ENCODE measurements at regions not wholly inside any gene's neighbourhood (a gene's known extent, or its start where the extent isn't known, plus 50 kb on each side); places are given as distances from the start of the nearest gene placed in this dataset.
A peak's percentile ranks its signal among the peaks of the same experiment; 100 is the strongest.

- H3K4me1 ChIP-seq (ENCODE audit: control insufficient read depth, insufficient read depth, low read length, poor library complexity, severe bottlenecking) = no peaks in the 10 kb centered on the region
- DNase-seq (no peak), ATAC-seq (ENCODE audit: low read depth in 2 of 2) (no peak)
- H3K4me3 ChIP-seq (ENCODE audit: low read depth, low read length) = no peak overlapping the region
- no peaks in the 10 kb centered on the region for H3K9me3 ChIP-seq (ENCODE audit: control insufficient read depth in 2 of 2, low read length in 2 of 2)
- Mint-ChIP-seq H3K27ac (no peak overlapping the region), H3K4me3 (no peak overlapping the region), H3K4me1 (peaks cover 0 to 4% (median 0%) of the 10 kb centered on the region in 4 donors), H3K27me3 (no peaks in the 10 kb centered on the region), H3K36me3 (no peaks in the 10 kb centered on the region), H3K9me3 (peaks cover 0 to 4% (median 2%) of the 10 kb centered on the region in 7 donors)
- H3K27me3 ChIP-seq (ENCODE audit: control insufficient read depth, insufficient read depth, low read length) = no peaks in the 10 kb centered on the region
- no peak overlapping the region for H3K27ac ChIP-seq (ENCODE audit: insufficient read depth, low read length, poor library complexity, severe bottlenecking)
- no peaks in the 10 kb centered on the region for H3K36me3 ChIP-seq (ENCODE audit: control insufficient read depth, insufficient read depth, low read length)
Observed at GRCh38 chr17:11077673-11078072, 163.3 kb upstream of the SHISA6 start.

- no peak for DNase-seq
- Histone ChIP-seq H3K27ac (ENCODE audit: insufficient read depth, low read length, poor library complexity, severe bottlenecking) (no peak overlapping the region), H3K36me3 (ENCODE audit: control insufficient read depth, insufficient read depth, low read length) (no peaks in the 10 kb centered on the region), H3K27me3 (ENCODE audit: control insufficient read depth, insufficient read depth, low read length) (no peaks in the 10 kb centered on the region), H3K4me1 (ENCODE audit: control insufficient read depth, insufficient read depth, low read length, poor library complexity, severe bottlenecking) (no peaks in the 10 kb centered on the region), H3K4me3 (ENCODE audit: low read depth, low read length) (no peak overlapping the region), H3K9me3 (ENCODE audit: control insufficient read depth in 2 of 2, low read length in 2 of 2) (no peaks in the 10 kb centered on the region)
- ATAC-seq (ENCODE audit: low read depth in 2 of 2) = no peak
- Mint-ChIP-seq H3K27ac (no peak overlapping the region), H3K4me1 (peaks cover 0 to 4% (median 0%) of the 10 kb centered on the region in 4 donors), H3K36me3 (no peaks in the 10 kb centered on the region), H3K9me3 (peaks cover 3 to 21% (median 6%) of the 10 kb centered on the region in 7 donors), H3K4me3 (no peak overlapping the region), H3K27me3 (no peaks in the 10 kb centered on the region)
Observed at GRCh38 chr17:11074451-11074850, 166.6 kb upstream of the SHISA6 start.

DNA sequence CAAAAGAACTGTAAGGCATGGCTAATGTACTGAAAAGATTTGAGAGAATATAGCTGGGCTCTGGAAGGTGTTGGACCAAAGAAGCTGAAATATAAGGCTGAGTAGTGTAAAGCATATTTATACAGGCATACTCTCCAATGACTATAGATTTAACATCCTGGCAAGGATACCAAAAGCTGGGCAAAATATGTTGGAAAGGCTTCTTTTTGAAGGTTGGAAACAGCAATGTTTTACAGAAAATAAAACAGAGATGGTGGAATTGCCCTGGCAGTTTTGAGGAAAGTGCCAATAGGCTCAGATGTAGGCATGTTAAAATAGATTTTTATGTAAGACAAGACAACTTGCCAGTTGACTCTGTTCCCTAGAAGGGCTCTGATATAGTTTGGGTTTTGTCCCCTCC, 184.1 kb upstream of the SHISA6 start:
- Mint-ChIP-seq H3K4me3 (no peak overlapping the region), H3K4me1 (no peaks in the 10 kb centered on the region), H3K9me3 (peaks cover 2 to 12% (median 6%) of the 10 kb centered on the region in 7 donors), H3K36me3 (no peaks in the 10 kb centered on the region), H3K27ac (no peak overlapping the region), H3K27me3 (no peaks in the 10 kb centered on the region)
- H3K27me3 ChIP-seq (ENCODE audit: control insufficient read depth, insufficient read depth, low read length) = no peaks in the 10 kb centered on the region
- ATAC-seq (ENCODE audit: low read depth in 2 of 2) = no peak
- no peak overlapping the region for H3K27ac ChIP-seq (ENCODE audit: insufficient read depth, low read length, poor library complexity, severe bottlenecking)
- DNase-seq = no peak
- H3K9me3 ChIP-seq (ENCODE audit: control insufficient read depth in 2 of 2, low read length in 2 of 2) = no peaks in the 10 kb centered on the region
- no peak overlapping the region for H3K4me3 ChIP-seq (ENCODE audit: low read depth, low read length)
- no peaks in the 10 kb centered on the region for H3K36me3 ChIP-seq (ENCODE audit: control insufficient read depth, insufficient read depth, low read length)
- H3K4me1 ChIP-seq (ENCODE audit: control insufficient read depth, insufficient read depth, low read length, poor library complexity, severe bottlenecking) = no peaks in the 10 kb centered on the region

DNA sequence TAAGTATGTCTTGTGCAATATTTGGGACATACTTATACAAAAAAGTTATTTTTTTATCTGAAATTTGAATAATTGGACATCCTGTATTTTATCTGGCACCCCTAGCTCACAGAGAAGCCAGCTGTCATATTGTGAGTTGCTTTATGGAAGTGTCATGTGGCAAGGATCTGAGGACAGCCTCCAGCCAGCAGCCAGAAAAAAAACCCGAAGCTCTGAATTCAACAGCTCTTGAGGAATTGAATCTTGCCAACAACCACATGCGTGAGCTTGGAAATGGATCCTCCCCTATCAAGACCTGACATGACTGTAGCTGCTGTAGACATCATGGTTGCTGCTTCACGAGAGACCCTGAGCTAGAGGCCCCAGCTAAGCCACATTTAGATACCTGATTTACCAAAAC, 187.2 kb upstream of the SHISA6 start:
- Mint-ChIP-seq H3K36me3 (no peaks in the 10 kb centered on the region), H3K4me1 (no peaks in the 10 kb centered on the region), H3K27ac (no peak overlapping the region), H3K9me3 (peaks cover 2 to 11% (median 6%) of the 10 kb centered on the region in 7 donors), H3K4me3 (no peak overlapping the region), H3K27me3 (no peaks in the 10 kb centered on the region)
- H3K36me3 ChIP-seq (ENCODE audit: control insufficient read depth, insufficient read depth, low read length) = no peaks in the 10 kb centered on the region
- no peaks in the 10 kb centered on the region for H3K9me3 ChIP-seq (ENCODE audit: control insufficient read depth in 2 of 2, low read length in 2 of 2)
- ATAC-seq (ENCODE audit: low read depth in 2 of 2) (no peak), DNase-seq (no peak)
- no peak overlapping the region for H3K27ac ChIP-seq (ENCODE audit: insufficient read depth, low read length, poor library complexity, severe bottlenecking)
- H3K4me3 ChIP-seq (ENCODE audit: low read depth, low read length) = no peak overlapping the region
- H3K27me3 ChIP-seq (ENCODE audit: control insufficient read depth, insufficient read depth, low read length) = no peaks in the 10 kb centered on the region
- no peaks in the 10 kb centered on the region for H3K4me1 ChIP-seq (ENCODE audit: control insufficient read depth, insufficient read depth, low read length, poor library complexity, severe bottlenecking)

- no peak overlapping the region for H3K27ac Mint-ChIP-seq
- Histone ChIP-seq H3K4me3 (ENCODE audit: low read depth, low read length) (no peak overlapping the region), H3K27me3 (ENCODE audit: control insufficient read depth, insufficient read depth, low read length) (no peaks in the 10 kb centered on the region), H3K9me3 (ENCODE audit: control insufficient read depth in 2 of 2, low read length in 2 of 2) (no peaks in the 10 kb centered on the region), H3K27ac (ENCODE audit: insufficient read depth, low read length, poor library complexity, severe bottlenecking) (no peak overlapping the region), H3K36me3 (ENCODE audit: control insufficient read depth, insufficient read depth, low read length) (no peaks in the 10 kb centered on the region), H3K4me1 (ENCODE audit: control insufficient read depth, insufficient read depth, low read length, poor library complexity, severe bottlenecking) (no peaks in the 10 kb centered on the region)
- DNase-seq = no peak
- H3K36me3 Mint-ChIP-seq = no peaks in the 10 kb centered on the region
- no peaks in the 10 kb centered on the region for H3K27me3 Mint-ChIP-seq
- H3K4me3 Mint-ChIP-seq = no peak overlapping the region
- H3K4me1 Mint-ChIP-seq = no peaks in the 10 kb centered on the region
- peaks cover 0 to 11% (median 3%) of the 10 kb centered on the region in 7 donors for H3K9me3 Mint-ChIP-seq
- ATAC-seq (ENCODE audit: low read depth in 2 of 2) = no peak
Observed at GRCh38 chr17:11049539-11049938, 191.5 kb upstream of the SHISA6 start.

DNA sequence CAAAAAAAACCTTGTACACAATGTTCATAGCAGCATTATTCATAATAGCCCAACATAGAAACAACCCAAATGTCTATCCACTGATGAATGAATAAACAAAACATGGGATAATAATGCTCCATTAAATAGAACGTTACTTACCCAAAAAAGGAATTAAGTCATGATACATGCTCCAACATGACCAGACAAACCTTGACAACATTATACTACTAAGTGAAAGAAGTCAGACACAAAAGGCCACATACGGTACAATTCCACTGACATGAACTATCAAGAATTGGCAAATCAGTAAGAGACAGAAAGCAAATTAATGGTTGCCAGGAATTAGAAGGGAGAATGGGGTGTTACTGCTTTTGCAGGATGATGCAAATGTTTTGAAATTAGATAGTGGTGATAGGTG, 193.8 kb upstream of the SHISA6 start:
- Histone ChIP-seq H3K27me3 (ENCODE audit: control insufficient read depth, insufficient read depth, low read length) (no peaks in the 10 kb centered on the region), H3K4me3 (ENCODE audit: low read depth, low read length) (no peak overlapping the region), H3K9me3 (ENCODE audit: control insufficient read depth in 2 of 2, low read length in 2 of 2) (no peaks in the 10 kb centered on the region), H3K4me1 (ENCODE audit: control insufficient read depth, insufficient read depth, low read length, poor library complexity, severe bottlenecking) (no peaks in the 10 kb centered on the region), H3K36me3 (ENCODE audit: control insufficient read depth, insufficient read depth, low read length) (no peaks in the 10 kb centered on the region), H3K27ac (ENCODE audit: insufficient read depth, low read length, poor library complexity, severe bottlenecking) (no peak overlapping the region)
- ATAC-seq (ENCODE audit: low read depth in 2 of 2) = no peak
- peaks cover 0 to 6% (median 2%) of the 10 kb centered on the region in 7 donors for H3K9me3 Mint-ChIP-seq
- H3K27me3 Mint-ChIP-seq = no peaks in the 10 kb centered on the region
- no peak overlapping the region for H3K27ac Mint-ChIP-seq
- no peaks in the 10 kb centered on the region for H3K36me3 Mint-ChIP-seq
- H3K4me1 Mint-ChIP-seq = no peaks in the 10 kb centered on the region
- H3K4me3 Mint-ChIP-seq = no peak overlapping the region
- no peak for DNase-seq

- Mint-ChIP-seq H3K27me3 (no peaks in the 10 kb centered on the region), H3K36me3 (no peaks in the 10 kb centered on the region), H3K27ac (peak overlapping the region in 1 of 3 donors; percentile 15), H3K4me3 (no peak overlapping the region), H3K9me3 (peaks cover 0 to 11% (median 4%) of the 10 kb centered on the region in 7 donors), H3K4me1 (peaks cover 0 to 5% (median 0%) of the 10 kb centered on the region in 4 donors)
- H3K9me3 ChIP-seq (ENCODE audit: control insufficient read depth in 2 of 2, low read length in 2 of 2) = no peaks in the 10 kb centered on the region
- DNase-seq (no peak), ATAC-seq (ENCODE audit: low read depth in 2 of 2) (no peak)
- no peaks in the 10 kb centered on the region for H3K4me1 ChIP-seq (ENCODE audit: control insufficient read depth, insufficient read depth, low read length, poor library complexity, severe bottlenecking)
- no peak overlapping the region for H3K4me3 ChIP-seq (ENCODE audit: low read depth, low read length)
- H3K36me3 ChIP-seq (ENCODE audit: control insufficient read depth, insufficient read depth, low read length) = no peaks in the 10 kb centered on the region
- H3K27me3 ChIP-seq (ENCODE audit: control insufficient read depth, insufficient read depth, low read length) = no peaks in the 10 kb centered on the region
- H3K27ac ChIP-seq (ENCODE audit: insufficient read depth, low read length, poor library complexity, severe bottlenecking) = no peak overlapping the region
Observed at GRCh38 chr17:11039342-11039741, 201.5 kb upstream of the PIRT start.

DNA sequence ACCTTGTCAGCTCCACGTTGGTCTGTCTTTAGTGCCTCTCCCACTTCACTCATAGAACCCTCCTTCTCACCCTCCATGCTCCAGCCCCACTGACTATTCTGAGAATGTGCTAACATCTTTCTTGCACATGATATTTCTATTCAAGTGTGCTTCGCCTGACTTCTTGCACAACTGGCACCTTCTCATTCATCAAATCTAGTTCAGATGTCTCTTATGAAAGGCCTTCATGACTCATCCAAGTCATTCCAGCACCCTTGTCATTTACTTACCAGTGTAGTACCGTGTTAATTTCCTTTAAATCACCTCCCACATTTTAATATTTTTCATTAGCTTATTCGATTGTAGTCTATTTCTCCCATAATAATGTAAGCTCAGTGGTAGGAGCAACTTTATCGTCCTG, 197.8 kb upstream of the PIRT start:
- Histone ChIP-seq H3K4me3 (ENCODE audit: low read depth, low read length) (no peak overlapping the region), H3K9me3 (ENCODE audit: control insufficient read depth in 2 of 2, low read length in 2 of 2) (peaks cover 0 to 5% of the 10 kb centered on the region in 2 experiments), H3K27me3 (ENCODE audit: control insufficient read depth, insufficient read depth, low read length) (no peaks in the 10 kb centered on the region), H3K27ac (ENCODE audit: insufficient read depth, low read length, poor library complexity, severe bottlenecking) (no peak overlapping the region), H3K36me3 (ENCODE audit: control insufficient read depth, insufficient read depth, low read length) (no peaks in the 10 kb centered on the region), H3K4me1 (ENCODE audit: control insufficient read depth, insufficient read depth, low read length, poor library complexity, severe bottlenecking) (no peaks in the 10 kb centered on the region)
- Mint-ChIP-seq H3K4me1 (peaks cover 0 to 5% (median 0%) of the 10 kb centered on the region in 4 donors), H3K27me3 (no peaks in the 10 kb centered on the region), H3K4me3 (no peak overlapping the region), H3K36me3 (no peaks in the 10 kb centered on the region), H3K27ac (no peak overlapping the region), H3K9me3 (peaks cover 0 to 12% (median 7%) of the 10 kb centered on the region in 7 donors)
- ATAC-seq (ENCODE audit: low read depth in 2 of 2) = no peak
- DNase-seq = no peak
